Mesenchymal stem cell (in vitro differentiated cells and primary cell): ENCODE measurements at regions not wholly inside any gene's neighbourhood (a gene's known extent, or its start where the extent isn't known, plus 50 kb on each side); places are given as distances from the start of the nearest gene placed in this dataset.

Experiments
- DNase-seq: peaks from one replicate; pipeline ENCODE4 v3.0.0-alpha.2; 2013
- H2AFZ ChIP-seq: one replicate; pipeline ENCODE4 v1.6.1; 2013; ENCODE audit warnings: low read depth, mild to moderate bottlenecking, control low read depth, inconsistent platforms, low read length, moderate library complexity
- H2AK5ac ChIP-seq: 2 replicates; pipeline ENCODE4 v1.6.1; 2013; ENCODE audit warnings: low read length, moderate library complexity, mild to moderate bottlenecking, inconsistent platforms; ENCODE audit not compliant: severe bottlenecking
- H2BK120ac ChIP-seq: one replicate; pipeline ENCODE4 v1.6.1; 2013; ENCODE audit warnings: low read depth, mild to moderate bottlenecking, inconsistent platforms, low read length, moderate library complexity
- H2BK12ac ChIP-seq, 2 experiments: one replicate each; pipeline ENCODE4 v1.6.1; 2013; ENCODE audit warnings: inconsistent platforms in 2 of 2, low read length in 2 of 2, mild to moderate bottlenecking in 2 of 2, moderate library complexity in 2 of 2, control low read depth in 1 of 2
- H2BK15ac ChIP-seq: one replicate; pipeline ENCODE4 v1.6.1; 2013; ENCODE audit warnings: mild to moderate bottlenecking, low read depth, inconsistent platforms; ENCODE audit not compliant: poor library complexity, severe bottlenecking
- H2BK5ac ChIP-seq: 2 replicates; pipeline ENCODE4 v1.6.1; 2013; ENCODE audit warnings: low read depth, mild to moderate bottlenecking, low read length, control low read depth, inconsistent platforms; ENCODE audit not compliant: poor library complexity, severe bottlenecking
- H3K14ac ChIP-seq, 2 experiments: one replicate each; pipeline ENCODE4 v1.6.1; 2013; ENCODE audit warnings: inconsistent platforms in 2 of 2, low read length in 2 of 2, control low read depth in 1 of 2, mild to moderate bottlenecking in 1 of 2, moderate library complexity in 1 of 2
- H3K18ac ChIP-seq, 2 experiments: one replicate each; pipeline ENCODE4 v1.6.1; 2013; ENCODE audit warnings: inconsistent platforms in 2 of 2, low read length in 2 of 2, control low read depth in 1 of 2, low read depth in 1 of 2, mild to moderate bottlenecking in 1 of 2
- H3K23ac ChIP-seq, 2 experiments: one replicate each; pipeline ENCODE4 v1.6.1; 2013; ENCODE audit warnings: inconsistent platforms in 2 of 2, low read length in 2 of 2, mild to moderate bottlenecking in 2 of 2, moderate library complexity in 2 of 2, control low read depth in 1 of 2
- H3K27ac ChIP-seq: 2 replicates; pipeline ENCODE4 v1.5.1; 2013; ENCODE audit warnings: mild to moderate bottlenecking, moderate library complexity, low read length, control low read depth, inconsistent platforms; ENCODE audit not compliant: poor library complexity, severe bottlenecking
- H3K27me3 ChIP-seq, 2 experiments: 2 replicates each; pipeline versions ENCODE4 v1.6.1 to v1.7.0; 2013; ENCODE audit warnings: low read length in 2 of 2, mild to moderate bottlenecking in 2 of 2, moderate library complexity in 2 of 2, control low read depth in 1 of 2, inconsistent platforms in 1 of 2; ENCODE audit not compliant: control insufficient read depth in 1 of 2, insufficient read depth in 1 of 2
- H3K36me3 ChIP-seq, 2 experiments: 2 replicates each; pipeline versions ENCODE4 v1.6.1 to v1.7.0; 2013; ENCODE audit warnings: low read length in 2 of 2, control low read depth in 1 of 2, inconsistent platforms in 1 of 2, low read depth in 1 of 2, mild to moderate bottlenecking in 1 of 2; ENCODE audit not compliant: insufficient read depth in 2 of 2, control insufficient read depth in 1 of 2
- H3K4ac ChIP-seq, 2 experiments: one replicate each; pipeline ENCODE4 v1.6.1; 2013; ENCODE audit warnings: inconsistent platforms in 2 of 2, low read length in 2 of 2, mild to moderate bottlenecking in 2 of 2, moderate library complexity in 2 of 2, control low read depth in 1 of 2, low read depth in 1 of 2
- H3K4me1 ChIP-seq: 2 replicates; pipeline ENCODE4 v1.6.1; 2013; ENCODE audit warnings: low read depth, low read length, control low read depth; ENCODE audit not compliant: control insufficient read depth, insufficient read depth
- H3K4me2 ChIP-seq: 2 replicates; pipeline ENCODE4 v1.6.1; 2013; ENCODE audit warnings: low read length, mild to moderate bottlenecking, inconsistent platforms; ENCODE audit not compliant: poor library complexity, severe bottlenecking
- H3K4me3 ChIP-seq, 2 experiments: 2 replicates each; pipeline versions ENCODE4 v1.5.1 to v1.7.0; 2013; ENCODE audit warnings: low read length in 2 of 2, mild to moderate bottlenecking in 2 of 2, control low read depth in 1 of 2, low read depth in 1 of 2; ENCODE audit not compliant: insufficient read depth in 1 of 2
- H3K79me1 ChIP-seq: replicated peaks from 2 replicates; pipeline ENCODE4 v1.6.1; 2013; ENCODE audit warnings: mild to moderate bottlenecking, control low read depth, low read length, inconsistent platforms; ENCODE audit not compliant: poor library complexity, severe bottlenecking
- H3K9ac ChIP-seq: 2 replicates; pipeline ENCODE4 v1.7.0; 2013; ENCODE audit warnings: mild to moderate bottlenecking, low read length, moderate library complexity
- H3K9me3 ChIP-seq: 2 replicates; pipeline ENCODE4 v1.7.0; 2013; ENCODE audit warnings: mild to moderate bottlenecking, low read length; ENCODE audit not compliant: control insufficient read depth
- H4K8ac ChIP-seq: one replicate; pipeline ENCODE4 v1.6.1; 2013; ENCODE audit warnings: inconsistent platforms, mild to moderate bottlenecking, low read length, moderate library complexity
- H4K91ac ChIP-seq: one replicate; pipeline ENCODE4 v1.6.1; 2013; ENCODE audit warnings: mild to moderate bottlenecking, low read length, inconsistent platforms
- WGBS: methylation state at CpG from one replicate; pipeline ENCODE4 v1.1.7; 2013; ENCODE audit warnings: mixed read lengths; 5-methylcytosine and 5-hydroxymethylcytosine counted together

- DNase-seq, result no peak
- no peak overlapping the region for H3K4me3 ChIP-seq
- H3K9me3 ChIP-seq, result no peaks in the 10 kb centered on the region
- no peak overlapping the region for H4K8ac ChIP-seq
- H3K14ac ChIP-seq, result no peak overlapping the region
- no peaks in the 10 kb centered on the region for H3K36me3 ChIP-seq
- H3K4me1 ChIP-seq, result no peaks in the 10 kb centered on the region
- no peak overlapping the region for H3K4me2 ChIP-seq
- no peak overlapping the region for H3K23ac ChIP-seq
- H3K79me1 ChIP-seq, result no peaks in the 10 kb centered on the region
- 77% methylated on average over 22 of the region's 23 CpGs for WGBS
- H3K4ac ChIP-seq, result no peak overlapping the region
- H3K27ac ChIP-seq, result no peak overlapping the region
- no peak overlapping the region for H3K18ac ChIP-seq
- H4K91ac ChIP-seq, result no peak overlapping the region
- no peak overlapping the region for H2AK5ac ChIP-seq
- H2BK15ac ChIP-seq, result no peak overlapping the region
- no peak overlapping the region for H2AFZ ChIP-seq
- H3K27me3 ChIP-seq, result peaks cover 0 to 39% of the 10 kb centered on the region in 2 experiments
- H3K9ac ChIP-seq, result no peak overlapping the region
- H2BK120ac ChIP-seq, result no peak overlapping the region
- no peak overlapping the region for H2BK5ac ChIP-seq
- H2BK12ac ChIP-seq, result no peak overlapping the region
Measured at GRCh38 chr14:98945611-98946570, 326.1 kb downstream of the BCL11B start.

- 40% methylated on average over 8 of the region's 8 CpGs for WGBS
- H2BK15ac ChIP-seq, result no peak overlapping the region
- H3K14ac ChIP-seq, result no peak overlapping the region
- peaks cover 0 to 38% of the 10 kb centered on the region in 2 experiments for H3K27me3 ChIP-seq
- H2BK120ac ChIP-seq, result no peak overlapping the region
- no peaks in the 10 kb centered on the region for H3K36me3 ChIP-seq
- no peak overlapping the region for H4K8ac ChIP-seq
- no peak overlapping the region for H2BK12ac ChIP-seq
- no peak overlapping the region for H3K4me2 ChIP-seq
- no peak overlapping the region for H3K18ac ChIP-seq
- no peaks in the 10 kb centered on the region for H3K9me3 ChIP-seq
- no peaks in the 10 kb centered on the region for H3K4me1 ChIP-seq
- H3K4me3 ChIP-seq, result peak overlapping the region in 1 of 2 experiments; percentile 50
- no peak overlapping the region for H3K23ac ChIP-seq
- no peaks in the 10 kb centered on the region for H3K79me1 ChIP-seq
- no peak overlapping the region for H3K9ac ChIP-seq
- DNase-seq, result no peak
- H4K91ac ChIP-seq, result no peak overlapping the region
- H2BK5ac ChIP-seq, result no peak overlapping the region
- H3K4ac ChIP-seq, result no peak overlapping the region
- no peak overlapping the region for H2AFZ ChIP-seq
- no peak overlapping the region for H3K27ac ChIP-seq
- no peak overlapping the region for H2AK5ac ChIP-seq
Measured at GRCh38 chr14:98946940-98947339, 325.1 kb downstream of the BCL11B start.

DNA sequence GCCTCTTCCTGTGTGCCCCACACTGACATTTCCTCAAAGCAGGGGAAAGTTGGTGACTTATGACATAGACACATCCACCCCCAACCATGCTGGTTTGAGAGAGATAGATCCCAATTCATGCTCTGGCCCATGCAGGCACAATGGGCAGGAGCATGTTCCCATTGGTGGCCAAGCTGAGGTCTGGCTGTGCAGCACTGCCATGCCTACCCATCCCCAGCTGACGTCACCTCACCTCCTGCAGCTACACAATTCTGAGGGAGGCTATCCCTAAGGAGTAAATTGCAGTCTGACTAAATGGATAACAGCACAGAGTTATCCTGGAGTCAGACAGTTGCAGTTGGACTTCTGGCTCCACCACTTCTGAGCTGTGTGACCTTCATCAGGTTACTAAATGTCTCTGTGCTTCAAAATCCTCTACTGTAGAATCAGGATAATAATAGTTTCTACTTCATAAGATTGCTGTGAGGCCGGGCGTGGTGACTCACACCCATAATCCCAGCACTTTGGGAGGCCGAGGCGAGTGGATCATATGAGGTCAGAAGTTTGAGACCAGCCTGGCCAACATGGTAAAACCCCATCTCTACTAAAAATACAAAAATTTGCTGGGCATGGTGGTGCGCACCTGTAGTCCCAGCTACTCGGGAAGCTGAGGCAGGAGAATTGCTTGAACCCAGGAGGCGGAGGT lies 323.9 kb downstream of the BCL11B start:
- H3K23ac ChIP-seq, result no peak overlapping the region
- DNase-seq, result no peak
- no peaks in the 10 kb centered on the region for H3K9me3 ChIP-seq
- no peak overlapping the region for H3K18ac ChIP-seq
- H3K4me1 ChIP-seq, result no peaks in the 10 kb centered on the region
- H2AK5ac ChIP-seq, result no peak overlapping the region
- no peaks in the 10 kb centered on the region for H3K36me3 ChIP-seq
- no peak overlapping the region for H3K4me3 ChIP-seq
- no peak overlapping the region for H2BK120ac ChIP-seq
- H4K91ac ChIP-seq, result no peak overlapping the region
- H2BK12ac ChIP-seq, result no peak overlapping the region
- 80% methylated on average over 8 of the region's 8 CpGs for WGBS
- H2BK15ac ChIP-seq, result no peak overlapping the region
- H3K27ac ChIP-seq, result no peak overlapping the region
- H3K4me2 ChIP-seq, result no peak overlapping the region
- no peak overlapping the region for H4K8ac ChIP-seq
- no peak overlapping the region for H2BK5ac ChIP-seq
- peaks cover 0 to 38% of the 10 kb centered on the region in 2 experiments for H3K27me3 ChIP-seq
- no peak overlapping the region for H3K4ac ChIP-seq
- H3K14ac ChIP-seq, result no peak overlapping the region
- peak overlapping the region; percentile 33 for H2AFZ ChIP-seq
- H3K9ac ChIP-seq, result no peak overlapping the region
- H3K79me1 ChIP-seq, result no peaks in the 10 kb centered on the region

- Histone ChIP-seq H2AK5ac (no peak overlapping the region), H3K27ac (no peak overlapping the region), H3K4ac (no peak overlapping the region), H3K4me1 (no peaks in the 10 kb centered on the region), H3K79me1 (no peaks in the 10 kb centered on the region), H3K36me3 (no peaks in the 10 kb centered on the region), H3K27me3 (peaks cover 0 to 32% of the 10 kb centered on the region in 2 experiments), H2BK120ac (no peak overlapping the region), H2BK5ac (no peak overlapping the region), H3K4me3 (no peak overlapping the region), H2AFZ (no peak overlapping the region), H3K4me2 (no peak overlapping the region), H3K23ac (no peak overlapping the region), H3K9ac (no peak overlapping the region), H3K18ac (no peak overlapping the region), H4K8ac (no peak overlapping the region), H3K14ac (no peak overlapping the region), H2BK12ac (no peak overlapping the region), H3K9me3 (no peaks in the 10 kb centered on the region), H4K91ac (no peak overlapping the region), H2BK15ac (no peak overlapping the region)
- no peak for DNase-seq
- WGBS, result 57% methylated on average over 2 of the region's 2 CpGs
Measured at GRCh38 chr14:98949051-98949450, 322.9 kb downstream of the BCL11B start.
